Fibroblast of lung (primary cell): ENCODE measurements at regions not wholly inside any gene's neighbourhood (a gene's known extent, or its start where the extent isn't known, plus 50 kb on each side); places are given as distances from the start of the nearest gene placed in this dataset.

ENCODE experiments used
- EZH2 ChIP-seq: IDR thresholded peaks from 2 replicates; pipeline ENCODE4 v1.5.1; 2012; ENCODE audit warnings: low read length, control low read depth, mild to moderate bottlenecking; ENCODE audit errors: missing control alignments
- TF ChIP-seq, protein P1 (sequence below), 2 donors: IDR thresholded peaks in 1 of 2; conservative IDR thresholded peaks in 1 of 2; 1 replicate in 1 of 2; 2 replicates in 1 of 2; pipeline ENCODE4 v1.5.1; 2011 to 2012; ENCODE audit warnings: low read length in 2 of 2, control low read depth in 1 of 2, inconsistent platforms in 1 of 2, low read depth in 1 of 2, mild to moderate bottlenecking in 1 of 2

DNA sequence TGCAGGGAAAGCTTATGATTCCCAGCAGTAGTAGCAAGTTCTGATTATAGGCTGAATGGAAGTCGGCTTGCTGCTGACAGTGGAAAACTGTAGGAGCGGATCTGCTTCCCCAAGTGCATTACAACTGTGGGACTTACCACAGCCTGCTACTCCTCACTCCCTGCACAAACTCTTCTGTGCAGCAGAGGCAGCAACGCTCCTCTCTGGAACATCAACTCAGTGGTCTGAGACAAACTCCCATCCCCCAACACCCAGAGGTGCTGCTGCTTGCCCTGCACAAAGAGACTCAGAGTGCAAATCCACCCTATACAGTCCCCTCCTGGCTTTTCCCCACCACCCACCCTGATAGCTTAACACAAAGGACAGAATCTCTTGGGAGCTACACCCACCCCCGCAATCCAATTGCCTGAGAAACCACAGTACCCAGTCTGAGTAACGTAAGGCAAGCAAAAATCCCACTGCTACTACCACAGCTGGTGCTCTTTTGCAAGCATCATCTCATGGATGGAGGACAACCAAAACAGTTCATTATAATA lies 1455.2 kb downstream of the AMY1C start:
- TF ChIP-seq, protein P1, sequence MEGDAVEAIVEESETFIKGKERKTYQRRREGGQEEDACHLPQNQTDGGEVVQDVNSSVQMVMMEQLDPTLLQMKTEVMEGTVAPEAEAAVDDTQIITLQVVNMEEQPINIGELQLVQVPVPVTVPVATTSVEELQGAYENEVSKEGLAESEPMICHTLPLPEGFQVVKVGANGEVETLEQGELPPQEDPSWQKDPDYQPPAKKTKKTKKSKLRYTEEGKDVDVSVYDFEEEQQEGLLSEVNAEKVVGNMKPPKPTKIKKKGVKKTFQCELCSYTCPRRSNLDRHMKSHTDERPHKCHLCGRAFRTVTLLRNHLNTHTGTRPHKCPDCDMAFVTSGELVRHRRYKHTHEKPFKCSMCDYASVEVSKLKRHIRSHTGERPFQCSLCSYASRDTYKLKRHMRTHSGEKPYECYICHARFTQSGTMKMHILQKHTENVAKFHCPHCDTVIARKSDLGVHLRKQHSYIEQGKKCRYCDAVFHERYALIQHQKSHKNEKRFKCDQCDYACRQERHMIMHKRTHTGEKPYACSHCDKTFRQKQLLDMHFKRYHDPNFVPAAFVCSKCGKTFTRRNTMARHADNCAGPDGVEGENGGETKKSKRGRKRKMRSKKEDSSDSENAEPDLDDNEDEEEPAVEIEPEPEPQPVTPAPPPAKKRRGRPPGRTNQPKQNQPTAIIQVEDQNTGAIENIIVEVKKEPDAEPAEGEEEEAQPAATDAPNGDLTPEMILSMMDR (conservative IDR thresholded peaks at IDR 0.05 in 1 of 2, IDR thresholded peaks at IDR 0.05 in 1 of 2; ENCODE audit: low read depth in 1 of 2, low read length in 2 of 2) = no peak
- no peak for TF ChIP-seq EZH2
